ENCODE measurements at regions not wholly inside any gene's neighbourhood (a gene's known extent, or its start where the extent isn't known, plus 50 kb on each side); places are given as distances from the start of the nearest gene placed in this dataset.

DNA sequence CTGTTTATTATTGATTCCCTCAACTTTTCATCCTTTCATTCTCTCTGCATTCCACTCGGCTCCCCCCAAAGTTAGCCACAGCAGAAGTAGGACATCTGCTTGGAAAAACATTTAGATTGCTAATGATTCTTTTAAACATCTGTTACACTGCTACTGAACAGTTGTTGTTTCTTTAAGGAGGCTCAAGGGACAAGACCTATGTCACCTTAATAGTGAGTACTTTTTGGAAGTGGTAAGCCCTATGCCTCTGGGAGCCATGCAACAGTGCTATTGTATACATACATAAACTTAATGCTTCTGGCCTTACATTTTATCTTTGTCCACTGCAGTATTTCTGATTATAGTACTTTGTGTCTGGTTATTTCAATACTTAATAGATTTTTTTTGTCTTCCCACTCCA lies 628.2 kb upstream of the FOXG1 start:
- Histone ChIP-seq H3K79me1 (ENCODE audit: low read depth in 1 of 2, low read length in 2 of 2) (no peaks in the 10 kb centered on the region), H3K56ac (ENCODE audit: extremely low read depth, insufficient read depth, low read length) (no peak overlapping the region), H2BK15ac (ENCODE audit: low read depth, low read length) (no peak overlapping the region), H4K20me1 (ENCODE audit: insufficient read depth, low read length) (no peaks in the 10 kb centered on the region), H3K14ac (replicated peaks; ENCODE audit: low read depth, low read length) (no peak overlapping the region), H3K9me3 (ENCODE audit: control insufficient read depth, insufficient read depth, low read length) (peaks cover 3% of the 10 kb centered on the region; the same call in 1 of the 2 replicates), H2AK5ac (ENCODE audit: low read depth, low read length) (no peak overlapping the region), H2AFZ (replicated peaks; ENCODE audit: low read length, poor library complexity) (no peak overlapping the region), H4K91ac (ENCODE audit: insufficient read depth, low read depth, low read length) (no peak overlapping the region), H4K8ac (ENCODE audit: low read depth in 2 of 2, low read length in 2 of 2) (no peak overlapping the region), H3K18ac (ENCODE audit: low read depth, low read length) (no peak overlapping the region), H3K4me1 (ENCODE audit: control insufficient read depth, insufficient read depth, low read length) (no peaks in the 10 kb centered on the region), H2AK9ac (replicated peaks; ENCODE audit: low read depth, low read length, poor library complexity) (no peak overlapping the region), H3K27me3 (ENCODE audit: control insufficient read depth, insufficient read depth, low read length) (no peaks in the 10 kb centered on the region), H2BK120ac (ENCODE audit: low read depth, low read length) (no peak overlapping the region), H3K9me1 (ENCODE audit: insufficient read depth, low read length) (no peaks in the 10 kb centered on the region), H3K23ac (ENCODE audit: low read depth, low read length) (no peak overlapping the region), H3K27ac (ENCODE audit: insufficient read depth, low read length) (no peak overlapping the region), H3K4me3 (ENCODE audit: insufficient read depth, low read depth, low read length) (no peak overlapping the region), H3K9ac (ENCODE audit: low read depth, low read length) (no peak overlapping the region), H3K4ac (ENCODE audit: low read depth, low read length) (no peak overlapping the region), H3K36me3 (ENCODE audit: control insufficient read depth, insufficient read depth, low read length) (no peaks in the 10 kb centered on the region), H4K5ac (ENCODE audit: low read depth, low read length) (no peak overlapping the region), H3K4me2 (ENCODE audit: low read depth, low read length) (no peak overlapping the region), H2BK5ac (ENCODE audit: low read depth, low read length, poor library complexity, severe bottlenecking) (no peak overlapping the region), H2BK20ac (ENCODE audit: low read depth, low read length) (no peak overlapping the region)
- DNase-seq (no peak), ATAC-seq (ENCODE audit: low read depth) (no peak)
- ChIA-PET POLR2A (ENCODE audit: unreplicated experiment) (no interaction called here), CTCF (no interaction called here)
- dilution Hi-C loops (cut with HindIII; ENCODE audit: low sequenced_read_pairs, unreplicated experiment), result no loop called here
- intact Hi-C loops (cut with micrococcal nuclease), result no loop called here
- BruUV-seq (replicated peaks), result no TSS peak
- TF ChIP-seq FOS (IDR thresholded peaks at IDR 0.05; ENCODE audit: low read depth, low read length) (no peak), SMC3 (IDR thresholded peaks at IDR 0.05; ENCODE audit: low read depth, low read length) (no peak), RCOR1 (IDR thresholded peaks at IDR 0.05; ENCODE audit: insufficient replicate concordance, low read length) (no peak), POLR2A (IDR thresholded peaks at IDR 0.05; ENCODE audit: low read depth, low read length) (no peak), BHLHE40 (IDR thresholded peaks at IDR 0.05; ENCODE audit: low read depth, low read length) (no peak), NFE2L2 (IDR thresholded peaks at IDR 0.05; ENCODE audit: low read depth, low read length) (no peak), MAZ (IDR thresholded peaks at IDR 0.05; ENCODE audit: borderline replicate concordance, low read depth, low read length) (no peak), CHD1 (IDR thresholded peaks at IDR 0.05; ENCODE audit: low read depth, low read length) (no peak), RFX5 (IDR thresholded peaks at IDR 0.05; ENCODE audit: low read depth, low read length) (no peak), RAD21 (IDR thresholded peaks at IDR 0.05; ENCODE audit: low read length) (no peak), MXI1 (IDR thresholded peaks at IDR 0.05; ENCODE audit: borderline replicate concordance, low read depth, low read length) (no peak), MAFK (IDR thresholded peaks at IDR 0.05; ENCODE audit: low read depth, low read length) (no peak), CEBPB (IDR thresholded peaks at IDR 0.05; ENCODE audit: low read depth, low read length) (no peak)
- TF ChIP-seq, protein P1, sequence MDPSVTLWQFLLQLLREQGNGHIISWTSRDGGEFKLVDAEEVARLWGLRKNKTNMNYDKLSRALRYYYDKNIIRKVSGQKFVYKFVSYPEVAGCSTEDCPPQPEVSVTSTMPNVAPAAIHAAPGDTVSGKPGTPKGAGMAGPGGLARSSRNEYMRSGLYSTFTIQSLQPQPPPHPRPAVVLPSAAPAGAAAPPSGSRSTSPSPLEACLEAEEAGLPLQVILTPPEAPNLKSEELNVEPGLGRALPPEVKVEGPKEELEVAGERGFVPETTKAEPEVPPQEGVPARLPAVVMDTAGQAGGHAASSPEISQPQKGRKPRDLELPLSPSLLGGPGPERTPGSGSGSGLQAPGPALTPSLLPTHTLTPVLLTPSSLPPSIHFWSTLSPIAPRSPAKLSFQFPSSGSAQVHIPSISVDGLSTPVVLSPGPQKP (IDR thresholded peaks at IDR 0.05; ENCODE audit: borderline replicate concordance, low read depth, low read length), result no peak
- TF ChIP-seq, protein P2, sequence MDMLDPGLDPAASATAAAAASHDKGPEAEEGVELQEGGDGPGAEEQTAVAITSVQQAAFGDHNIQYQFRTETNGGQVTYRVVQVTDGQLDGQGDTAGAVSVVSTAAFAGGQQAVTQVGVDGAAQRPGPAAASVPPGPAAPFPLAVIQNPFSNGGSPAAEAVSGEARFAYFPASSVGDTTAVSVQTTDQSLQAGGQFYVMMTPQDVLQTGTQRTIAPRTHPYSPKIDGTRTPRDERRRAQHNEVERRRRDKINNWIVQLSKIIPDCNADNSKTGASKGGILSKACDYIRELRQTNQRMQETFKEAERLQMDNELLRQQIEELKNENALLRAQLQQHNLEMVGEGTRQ (IDR thresholded peaks at IDR 0.05; ENCODE audit: low read depth, low read length), result no peak
- TF ChIP-seq, protein P3, sequence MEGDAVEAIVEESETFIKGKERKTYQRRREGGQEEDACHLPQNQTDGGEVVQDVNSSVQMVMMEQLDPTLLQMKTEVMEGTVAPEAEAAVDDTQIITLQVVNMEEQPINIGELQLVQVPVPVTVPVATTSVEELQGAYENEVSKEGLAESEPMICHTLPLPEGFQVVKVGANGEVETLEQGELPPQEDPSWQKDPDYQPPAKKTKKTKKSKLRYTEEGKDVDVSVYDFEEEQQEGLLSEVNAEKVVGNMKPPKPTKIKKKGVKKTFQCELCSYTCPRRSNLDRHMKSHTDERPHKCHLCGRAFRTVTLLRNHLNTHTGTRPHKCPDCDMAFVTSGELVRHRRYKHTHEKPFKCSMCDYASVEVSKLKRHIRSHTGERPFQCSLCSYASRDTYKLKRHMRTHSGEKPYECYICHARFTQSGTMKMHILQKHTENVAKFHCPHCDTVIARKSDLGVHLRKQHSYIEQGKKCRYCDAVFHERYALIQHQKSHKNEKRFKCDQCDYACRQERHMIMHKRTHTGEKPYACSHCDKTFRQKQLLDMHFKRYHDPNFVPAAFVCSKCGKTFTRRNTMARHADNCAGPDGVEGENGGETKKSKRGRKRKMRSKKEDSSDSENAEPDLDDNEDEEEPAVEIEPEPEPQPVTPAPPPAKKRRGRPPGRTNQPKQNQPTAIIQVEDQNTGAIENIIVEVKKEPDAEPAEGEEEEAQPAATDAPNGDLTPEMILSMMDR (conservative IDR thresholded peaks at IDR 0.05; ENCODE audit: low read depth, low read length), result no peak
- in situ Hi-C loops (cut with MboI; ENCODE audit: low sequenced_read_pairs), result no loop called here
- WGBS, 2 experiments (ENCODE audit: extremely low coverage in 2 of 2, insufficient read length in 1 of 2), result no CpG with 5 or more reads among the region's 1 CpG

Data from IMR-90 (cell line).